ENCODE measurements at regions not wholly inside any gene's neighbourhood (a gene's known extent, or its start where the extent isn't known, plus 50 kb on each side); places are given as distances from the start of the nearest gene placed in this dataset.

GRCh38 chr12:92336641-92337040 is 191.0 kb upstream of the BTG1 start:
- TF ChIP-seq CTCF (IDR thresholded peaks at IDR 0.05) (no peak), POLR2A (IDR thresholded peaks at IDR 0.05) (no peak), POLR2AphosphoS5 (IDR thresholded peaks at IDR 0.05; ENCODE audit: insufficient read depth in 1 of 2, low read depth in 1 of 2) (no peak)
